ENCODE measurements at regions not wholly inside any gene's neighbourhood (a gene's known extent, or its start where the extent isn't known, plus 50 kb on each side); places are given as distances from the start of the nearest gene placed in this dataset.

- TF ChIP-seq, protein P1, sequence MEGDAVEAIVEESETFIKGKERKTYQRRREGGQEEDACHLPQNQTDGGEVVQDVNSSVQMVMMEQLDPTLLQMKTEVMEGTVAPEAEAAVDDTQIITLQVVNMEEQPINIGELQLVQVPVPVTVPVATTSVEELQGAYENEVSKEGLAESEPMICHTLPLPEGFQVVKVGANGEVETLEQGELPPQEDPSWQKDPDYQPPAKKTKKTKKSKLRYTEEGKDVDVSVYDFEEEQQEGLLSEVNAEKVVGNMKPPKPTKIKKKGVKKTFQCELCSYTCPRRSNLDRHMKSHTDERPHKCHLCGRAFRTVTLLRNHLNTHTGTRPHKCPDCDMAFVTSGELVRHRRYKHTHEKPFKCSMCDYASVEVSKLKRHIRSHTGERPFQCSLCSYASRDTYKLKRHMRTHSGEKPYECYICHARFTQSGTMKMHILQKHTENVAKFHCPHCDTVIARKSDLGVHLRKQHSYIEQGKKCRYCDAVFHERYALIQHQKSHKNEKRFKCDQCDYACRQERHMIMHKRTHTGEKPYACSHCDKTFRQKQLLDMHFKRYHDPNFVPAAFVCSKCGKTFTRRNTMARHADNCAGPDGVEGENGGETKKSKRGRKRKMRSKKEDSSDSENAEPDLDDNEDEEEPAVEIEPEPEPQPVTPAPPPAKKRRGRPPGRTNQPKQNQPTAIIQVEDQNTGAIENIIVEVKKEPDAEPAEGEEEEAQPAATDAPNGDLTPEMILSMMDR (conservative IDR thresholded peaks at IDR 0.05 in 1 of 2, IDR thresholded peaks at IDR 0.05 in 1 of 2; ENCODE audit: low read depth in 1 of 2, low read length in 2 of 2), result no peak
- TF ChIP-seq EZH2 (IDR thresholded peaks at IDR 0.05; ENCODE audit: low read length, missing control alignments), result no peak
Observed at GRCh38 chr2:133660510-133660909, 92.2 kb upstream of the NCKAP5 start.
